K562 (cell line): ENCODE measurements at regions not wholly inside any gene's neighbourhood (a gene's known extent, or its start where the extent isn't known, plus 50 kb on each side); places are given as distances from the start of the nearest gene placed in this dataset.

Source experiments
- ATAC-seq: fragments of 200-7000 bp; cut with Tn5 transposase; 3 replicates; pipeline ENCODE4 v1.9.1; 2020; ENCODE audit warnings: moderate library complexity
- BruUV-seq: library from RNA; stranded (reverse); fragments of 400-500 nt; replicated peaks from 2 replicates; lab custom pipeline; 2021; lab: Mats Ljungman, UMichigan
- CTCF ChIA-PET: fragments of 300-600 bp; formaldehyde crosslinking; extraction: SDS; loops from one replicate; lab custom pipeline; 2021; ENCODE audit warnings: low intra/inter-chr PET ratio; lab: Yijun Ruan, JAX
- POLR2A ChIA-PET: fragments of 300-600, 350-650 bp; sonication (Branson Sonifier 250); formaldehyde crosslinking; extraction: SDS; loops from one replicate; lab custom pipeline; 2021; ENCODE audit warnings: antibody characterized with exemption, inconsistent platforms; lab: Yijun Ruan, JAX
- DNase-seq, 4 experiments: peaks; one replicate each; pipeline versions ENCODE4 v3.0.0 to v3.0.0-alpha.2; 2011 to 2018; ENCODE audit warnings: low spot score in 3 of 4, mixed read lengths in 3 of 4; ENCODE audit errors: extremely low read depth in 1 of 4
- FAIRE-seq: peaks from 2 replicates; lab custom pipeline; 2011; peaks lifted over from hg19 to GRCh38; lab: Jason Lieb, UNC
- H2AFZ ChIP-seq: 2 replicates; pipeline ENCODE4 v1.6.0; 2011; ENCODE audit warnings: low read depth, low read length, control low read depth, inconsistent platforms
- H3K27ac ChIP-seq: fragments of 200-600 bp; 3 replicates; pipeline ENCODE4 v1.8.0; 2011; ENCODE audit warnings: low read depth, mild to moderate bottlenecking, control low read depth, inconsistent platforms, low read length, moderate library complexity, mixed read lengths; ENCODE audit errors: extremely low read depth
- H3K27me3 ChIP-seq, 2 experiments: fragments of 300-600 bp in 1 of 2; 2 replicates in 1 of 2; 3 replicates in 1 of 2; pipeline versions ENCODE4 v1.6.0 to v1.8.0; 2011; ENCODE audit warnings: inconsistent platforms in 2 of 2, low read length in 2 of 2, mild to moderate bottlenecking in 1 of 2, mixed read lengths in 1 of 2, moderate library complexity in 1 of 2; ENCODE audit not compliant: control insufficient read depth in 2 of 2, insufficient read depth in 2 of 2
- H3K36me3 ChIP-seq: fragments of 300-600 bp; 3 replicates; pipeline ENCODE4 v1.8.0; 2011; ENCODE audit warnings: mild to moderate bottlenecking, low read length, inconsistent platforms; ENCODE audit not compliant: control insufficient read depth, insufficient read depth
- H3K4me1 ChIP-seq, 2 experiments: fragments of 200-600 bp in 1 of 2; replicated peaks in 1 of 2; 2 replicates in 1 of 2; 3 replicates in 1 of 2; pipeline versions ENCODE4 v1.5.1 to v1.8.0; 2011; ENCODE audit warnings: inconsistent platforms in 2 of 2, low read length in 2 of 2, mild to moderate bottlenecking in 1 of 2, mixed read lengths in 1 of 2, moderate library complexity in 1 of 2; ENCODE audit not compliant: control insufficient read depth in 2 of 2, insufficient read depth in 2 of 2
- H3K4me2 ChIP-seq: 2 replicates; pipeline ENCODE4 v1.6.1; 2011; ENCODE audit warnings: low read length, control low read depth, inconsistent platforms, mixed read lengths; ENCODE audit not compliant: insufficient read depth
- H3K4me3 ChIP-seq: fragments of 200-600 bp; sonication (generic), shearing (Covaris generic); 2 replicates; pipeline ENCODE4 v1.5.1; 2016; ENCODE audit warnings: control low read depth, inconsistent platforms
- H3K79me2 ChIP-seq: fragments of 200-600 bp; 3 replicates; pipeline ENCODE4 v1.8.0; 2011; ENCODE audit warnings: low read length, inconsistent platforms; ENCODE audit not compliant: control insufficient read depth, insufficient read depth
- H3K9ac ChIP-seq, 2 experiments: 2 replicates each; pipeline versions ENCODE4 v1.6.0 to v1.6.1; 2011; ENCODE audit warnings: low read depth in 2 of 2, low read length in 2 of 2, control low read depth in 1 of 2, inconsistent platforms in 1 of 2, mild to moderate bottlenecking in 1 of 2, mixed read lengths in 1 of 2; ENCODE audit not compliant: insufficient read depth in 1 of 2
- H3K9me1 ChIP-seq: one replicate; pipeline ENCODE4 v1.6.0; 2011; ENCODE audit warnings: inconsistent platforms, mild to moderate bottlenecking, low read length, moderate library complexity; ENCODE audit not compliant: control insufficient read depth, insufficient read depth
- H3K9me3 ChIP-seq: replicated peaks from 2 replicates; pipeline ENCODE4 v1.5.1; 2011; ENCODE audit warnings: low read depth, low read length, inconsistent platforms; ENCODE audit not compliant: control insufficient read depth, insufficient read depth
- H4K20me1 ChIP-seq: replicated peaks from 2 replicates; pipeline ENCODE4 v1.6.1; 2011; ENCODE audit warnings: low read length, inconsistent platforms, mixed read lengths; ENCODE audit not compliant: control insufficient read depth, insufficient read depth
- ATF7 ChIP-seq: fragments of 450-650 bp; IDR thresholded peaks from 2 replicates; pipeline ENCODE4 v1.7.1; 2014; ENCODE audit warnings: mild to moderate bottlenecking, moderate library complexity
- GATAD2B ChIP-seq: fragments of 450-650 bp; IDR thresholded peaks from 2 replicates; pipeline ENCODE4 v1.6.1; 2017; ENCODE audit warnings: mild to moderate bottlenecking, borderline replicate concordance
- MTF1 ChIP-seq: fragments of 250-450 bp; sonication (Bioruptor Pico); IDR thresholded peaks from 2 replicates; pipeline ENCODE4 v1.9.0; 2021; ENCODE audit warnings: moderate library complexity, mild to moderate bottlenecking, inconsistent platforms, borderline replicate concordance
- NCOR1 ChIP-seq: fragments of 450-650 bp; IDR thresholded peaks from 2 replicates; pipeline ENCODE4 v1.6.1; 2016; ENCODE audit warnings: mild to moderate bottlenecking, moderate library complexity
- NRF1 ChIP-seq, 2 experiments: fragments of 450-650 bp; IDR thresholded peaks in 1 of 2; conservative IDR thresholded peaks in 1 of 2; 2 replicates each; pipeline ENCODE4 v1.6.1; 2014; ENCODE audit warnings: mild to moderate bottlenecking in 2 of 2
- PCBP2 ChIP-seq: fragments of 200-400 bp; formaldehyde crosslinking; IDR thresholded peaks from 2 replicates; pipeline ENCODE4 v1.6.1; 2018; ENCODE audit warnings: low read length, low read depth, mild to moderate bottlenecking, moderate library complexity; ENCODE audit not compliant: poor library complexity, severe bottlenecking
- PTRF ChIP-seq: fragments of 450-650 bp; IDR thresholded peaks from 2 replicates; pipeline ENCODE4 v1.6.1; 2016; ENCODE audit warnings: mild to moderate bottlenecking, missing genetic modification characterization, missing compliant biosample characterization
- SMARCA4 ChIP-seq: fragments of 450-650 bp; IDR thresholded peaks from 2 replicates; pipeline ENCODE4 v1.6.1; 2016
- SPI1 ChIP-seq: IDR thresholded peaks from 2 replicates; pipeline ENCODE4 v1.6.1; 2011; ENCODE audit warnings: low read depth, low read length, control low read depth, borderline replicate concordance
- USF1 ChIP-seq: sonication (generic); formaldehyde crosslinking; IDR thresholded peaks from 2 replicates; pipeline ENCODE4 v1.9.0; 2022; ENCODE audit warnings: mild to moderate bottlenecking, missing genetic modification reagents
- ZNF212 ChIP-seq: fragments of 450-650 bp; formaldehyde crosslinking; IDR thresholded peaks from 2 replicates; pipeline ENCODE4 v1.4.0; 2020; ENCODE audit warnings: mild to moderate bottlenecking
- ZNF436 ChIP-seq: fragments of 250-450, 450-650 bp; sonication (Bioruptor Pico); formaldehyde crosslinking; IDR thresholded peaks from 2 replicates; pipeline ENCODE4 v1.7.0; 2020; ENCODE audit warnings: mild to moderate bottlenecking
- ZNF785 ChIP-seq: fragments of 250-450 bp; sonication (Bioruptor Pico); IDR thresholded peaks from 2 replicates; pipeline ENCODE4 v1.4.0; 2020; ENCODE audit warnings: mild to moderate bottlenecking
- WGBS: fragments of 100-300 bp; shearing (Covaris generic); methylation state at CpG from one replicate; pipeline ENCODE4 v1.1.6; 2016; ENCODE audit warnings: low coverage, mixed read lengths; ENCODE audit not compliant: insufficient coverage; ENCODE audit errors: missing lambda C conversion rate; 5-methylcytosine and 5-hydroxymethylcytosine counted together
- in situ Hi-C: fragments of 300-500 bp; cut with MboI; formaldehyde crosslinking; loops from 4 replicates; pipeline ENCODE4 v1.15.0; 2018; ENCODE audit warnings: inconsistent platforms, mixed read lengths
- intact Hi-C: fragments of 100-400 bp; cut with micrococcal nuclease; formaldehyde crosslinking; loops from 2 replicates; pipeline ENCODE4 v1.14.2; 2022
- TF ChIP-seq, protein P1 (sequence below), 3 experiments: fragments of 200-800 bp in 1 of 3; fragments of 250-450 bp in 1 of 3; fragments of 450-650 bp in 1 of 3; sonication (Bioruptor Pico) in 1 of 3; sonication (Bioruptor generic) in 1 of 3; formaldehyde crosslinking in 1 of 3; IDR thresholded peaks; 2 replicates each; pipeline versions ENCODE4 v1.6.1 to v1.8.0; 2016 to 2022; ENCODE audit warnings: mild to moderate bottlenecking in 2 of 3, missing genetic modification characterization in 2 of 3, missing compliant biosample characterization in 1 of 3, moderate library complexity in 1 of 3
- TF ChIP-seq, protein P2 (sequence below): sonication (generic); IDR thresholded peaks from 2 replicates; pipeline ENCODE4 v1.6.1; 2016

DNA sequence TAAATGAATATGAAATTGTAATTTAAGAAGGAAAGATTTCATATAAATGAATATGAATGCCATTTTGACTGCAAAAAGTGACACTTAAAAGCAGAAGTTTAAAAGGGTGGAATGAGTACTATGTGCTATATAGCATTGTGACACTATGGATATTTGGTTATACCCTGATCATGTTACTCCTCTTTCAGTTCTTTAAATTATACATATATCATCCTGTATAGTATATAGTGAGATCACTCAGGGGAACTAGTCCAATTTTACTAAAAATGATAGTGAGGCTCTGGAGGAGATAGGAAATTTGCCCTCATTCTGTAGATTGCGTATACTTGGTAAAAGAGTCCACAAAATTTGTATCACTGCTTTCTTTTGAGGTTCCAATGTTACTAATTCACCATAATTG is 155.7 kb upstream of the BTG1 start (continued):
- TF ChIP-seq ZNF436 (no peak), PTRF (tag) (no peak), ATF7 (no peak), NRF1 (conservative IDR thresholded peaks at IDR 0.05 in 1 of 2, IDR thresholded peaks at IDR 0.05 in 1 of 2) (no peak), ZNF785 (CRISPR knock-in tag) (no peak), PCBP2 (no peak), SPI1 (no peak)

- Histone ChIP-seq H3K27ac (no peak overlapping the region), H3K4me2 (no peak overlapping the region), H3K79me2 (no peaks in the 10 kb centered on the region), H3K9me3 (no peaks in the 10 kb centered on the region), H4K20me1 (no peaks in the 10 kb centered on the region), H3K27me3 (no peaks in the 10 kb centered on the region), H3K9ac (no peak overlapping the region), H3K9me1 (no peaks in the 10 kb centered on the region), H3K4me3 (no peak overlapping the region), H3K36me3 (no peaks in the 10 kb centered on the region), H2AFZ (peak overlapping the region; percentile 21; the same call in 1 of the 2 replicates), H3K4me1 (no peaks in the 10 kb centered on the region; a peak in 1 of 5 replicates)
- DNase-seq (no peak), FAIRE-seq (no peak), ATAC-seq (no peak)
- in situ Hi-C loops (no loop called here), intact Hi-C loops (no loop called here)
- no TSS peak for BruUV-seq
- 83% methylated on average over 2 of the region's 2 CpGs for WGBS
- ChIA-PET CTCF (no interaction called here), POLR2A (interaction anchor here (1.0 kb wide), 1 partner anchor 902 kb away, joined by 4 read pairs; no protein-coding TSS in a partner anchor)
- TF ChIP-seq MTF1 (no peak), ZNF212 (CRISPR knock-in tag) (no peak), SPI1 (no peak), USF1 (no peak), NCOR1 (no peak), SMARCA4 (no peak), GATAD2B (no peak)
- TF ChIP-seq, protein P1, sequence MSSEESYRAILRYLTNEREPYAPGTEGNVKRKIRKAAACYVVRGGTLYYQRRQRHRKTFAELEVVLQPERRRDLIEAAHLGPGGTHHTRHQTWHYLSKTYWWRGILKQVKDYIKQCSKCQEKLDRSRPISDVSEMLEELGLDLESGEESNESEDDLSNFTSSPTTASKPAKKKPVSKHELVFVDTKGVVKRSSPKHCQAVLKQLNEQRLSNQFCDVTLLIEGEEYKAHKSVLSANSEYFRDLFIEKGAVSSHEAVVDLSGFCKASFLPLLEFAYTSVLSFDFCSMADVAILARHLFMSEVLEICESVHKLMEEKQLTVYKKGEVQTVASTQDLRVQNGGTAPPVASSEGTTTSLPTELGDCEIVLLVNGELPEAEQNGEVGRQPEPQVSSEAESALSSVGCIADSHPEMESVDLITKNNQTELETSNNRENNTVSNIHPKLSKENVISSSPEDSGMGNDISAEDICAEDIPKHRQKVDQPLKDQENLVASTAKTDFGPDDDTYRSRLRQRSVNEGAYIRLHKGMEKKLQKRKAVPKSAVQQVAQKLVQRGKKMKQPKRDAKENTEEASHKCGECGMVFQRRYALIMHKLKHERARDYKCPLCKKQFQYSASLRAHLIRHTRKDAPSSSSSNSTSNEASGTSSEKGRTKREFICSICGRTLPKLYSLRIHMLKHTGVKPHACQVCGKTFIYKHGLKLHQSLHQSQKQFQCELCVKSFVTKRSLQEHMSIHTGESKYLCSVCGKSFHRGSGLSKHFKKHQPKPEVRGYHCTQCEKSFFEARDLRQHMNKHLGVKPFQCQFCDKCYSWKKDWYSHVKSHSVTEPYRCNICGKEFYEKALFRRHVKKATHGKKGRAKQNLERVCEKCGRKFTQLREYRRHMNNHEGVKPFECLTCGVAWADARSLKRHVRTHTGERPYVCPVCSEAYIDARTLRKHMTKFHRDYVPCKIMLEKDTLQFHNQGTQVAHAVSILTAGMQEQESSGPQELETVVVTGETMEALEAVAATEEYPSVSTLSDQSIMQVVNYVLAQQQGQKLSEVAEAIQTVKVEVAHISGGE (CRISPR knock-in tag; IDR thresholded peaks at IDR 0.05): no peak
- TF ChIP-seq, protein P2, sequence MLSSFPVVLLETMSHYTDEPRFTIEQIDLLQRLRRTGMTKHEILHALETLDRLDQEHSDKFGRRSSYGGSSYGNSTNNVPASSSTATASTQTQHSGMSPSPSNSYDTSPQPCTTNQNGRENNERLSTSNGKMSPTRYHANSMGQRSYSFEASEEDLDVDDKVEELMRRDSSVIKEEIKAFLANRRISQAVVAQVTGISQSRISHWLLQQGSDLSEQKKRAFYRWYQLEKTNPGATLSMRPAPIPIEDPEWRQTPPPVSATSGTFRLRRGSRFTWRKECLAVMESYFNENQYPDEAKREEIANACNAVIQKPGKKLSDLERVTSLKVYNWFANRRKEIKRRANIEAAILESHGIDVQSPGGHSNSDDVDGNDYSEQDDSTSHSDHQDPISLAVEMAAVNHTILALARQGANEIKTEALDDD: no peak
These were observed 155.1 kb upstream of the BTG1 start for GRCh38 chr12:92300777-92301176.
